ENCODE measurements at regions not wholly inside any gene's neighbourhood (a gene's known extent, or its start where the extent isn't known, plus 50 kb on each side); places are given as distances from the start of the nearest gene placed in this dataset.

DNA sequence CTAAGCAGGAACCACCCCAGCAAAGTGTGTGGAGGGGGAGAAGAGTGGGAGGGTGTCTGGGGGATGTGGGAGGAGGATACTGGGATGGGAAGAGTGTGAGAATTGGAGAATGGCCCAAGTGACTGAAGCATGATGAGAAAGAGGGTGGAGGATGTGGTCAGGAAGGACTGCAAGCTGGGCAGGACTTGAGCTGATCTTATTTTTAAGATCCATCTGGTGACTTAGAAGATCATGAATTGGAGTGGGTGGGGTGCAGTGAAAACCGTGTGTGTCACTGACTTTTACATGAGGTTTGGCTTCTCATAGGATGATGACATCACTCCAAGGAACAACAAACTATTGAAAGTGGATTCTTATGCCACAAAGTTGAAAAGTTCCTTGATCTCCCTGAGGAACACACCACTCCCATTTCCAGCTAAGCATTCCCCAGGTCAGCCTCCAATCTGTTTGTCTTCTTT lies 287.5 kb downstream of the GALC start:
- TF ChIP-seq, protein P1, sequence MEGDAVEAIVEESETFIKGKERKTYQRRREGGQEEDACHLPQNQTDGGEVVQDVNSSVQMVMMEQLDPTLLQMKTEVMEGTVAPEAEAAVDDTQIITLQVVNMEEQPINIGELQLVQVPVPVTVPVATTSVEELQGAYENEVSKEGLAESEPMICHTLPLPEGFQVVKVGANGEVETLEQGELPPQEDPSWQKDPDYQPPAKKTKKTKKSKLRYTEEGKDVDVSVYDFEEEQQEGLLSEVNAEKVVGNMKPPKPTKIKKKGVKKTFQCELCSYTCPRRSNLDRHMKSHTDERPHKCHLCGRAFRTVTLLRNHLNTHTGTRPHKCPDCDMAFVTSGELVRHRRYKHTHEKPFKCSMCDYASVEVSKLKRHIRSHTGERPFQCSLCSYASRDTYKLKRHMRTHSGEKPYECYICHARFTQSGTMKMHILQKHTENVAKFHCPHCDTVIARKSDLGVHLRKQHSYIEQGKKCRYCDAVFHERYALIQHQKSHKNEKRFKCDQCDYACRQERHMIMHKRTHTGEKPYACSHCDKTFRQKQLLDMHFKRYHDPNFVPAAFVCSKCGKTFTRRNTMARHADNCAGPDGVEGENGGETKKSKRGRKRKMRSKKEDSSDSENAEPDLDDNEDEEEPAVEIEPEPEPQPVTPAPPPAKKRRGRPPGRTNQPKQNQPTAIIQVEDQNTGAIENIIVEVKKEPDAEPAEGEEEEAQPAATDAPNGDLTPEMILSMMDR (IDR thresholded peaks at IDR 0.05; ENCODE audit: insufficient read depth, low read depth, low read length): no peak
- TF ChIP-seq EZH2 (IDR thresholded peaks at IDR 0.05; ENCODE audit: insufficient read depth, low read length): no peak
